NCI-H128 (cell line): ENCODE measurements at regions not wholly inside any gene's neighbourhood (a gene's known extent, or its start where the extent isn't known, plus 50 kb on each side); places are given as distances from the start of the nearest gene placed in this dataset.

Experiments
- DNase-seq: peaks from one replicate; lab custom pipeline; 2025; ENCODE audit not compliant: unreplicated experiment; lab: John Stamatoyannopoulos, UW

DNA sequence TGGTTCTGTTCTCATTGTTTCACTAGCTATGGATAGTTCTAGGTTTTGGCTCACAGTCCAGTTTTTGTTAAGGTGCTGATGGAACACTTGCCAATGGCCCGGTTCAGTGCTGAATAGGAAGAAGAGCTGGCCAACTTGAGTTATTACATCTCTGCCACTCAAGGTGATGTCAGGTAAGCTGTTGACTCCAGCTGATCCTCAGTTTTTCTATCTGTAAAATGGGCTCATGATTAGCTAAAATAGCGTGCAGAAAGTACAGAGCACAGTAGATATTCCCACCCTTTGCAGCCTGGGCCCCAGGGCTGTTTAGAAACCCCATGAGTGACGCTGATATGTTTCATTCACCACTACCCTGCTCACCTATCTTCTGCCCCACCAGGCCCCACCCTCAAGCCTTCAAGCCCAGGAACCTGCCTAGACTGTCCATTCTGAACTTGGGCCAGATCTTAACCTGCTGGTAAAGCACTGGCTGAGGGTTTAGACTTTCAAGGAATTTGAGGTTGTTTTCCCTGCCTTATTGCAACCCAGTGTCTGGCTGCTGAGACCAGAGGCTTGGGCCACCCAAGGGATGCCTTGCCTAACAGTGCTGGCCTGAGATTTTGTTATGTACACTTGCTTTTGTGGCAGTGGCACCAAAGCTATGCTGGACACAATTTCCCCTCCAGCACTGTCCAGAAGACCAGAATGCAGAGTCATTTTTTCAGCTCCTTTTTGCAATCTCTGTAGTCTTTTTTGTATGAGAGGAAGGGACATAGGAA lies 378.2 kb upstream of the ZMIZ1 start:
- DNase-seq: no peak

DNA sequence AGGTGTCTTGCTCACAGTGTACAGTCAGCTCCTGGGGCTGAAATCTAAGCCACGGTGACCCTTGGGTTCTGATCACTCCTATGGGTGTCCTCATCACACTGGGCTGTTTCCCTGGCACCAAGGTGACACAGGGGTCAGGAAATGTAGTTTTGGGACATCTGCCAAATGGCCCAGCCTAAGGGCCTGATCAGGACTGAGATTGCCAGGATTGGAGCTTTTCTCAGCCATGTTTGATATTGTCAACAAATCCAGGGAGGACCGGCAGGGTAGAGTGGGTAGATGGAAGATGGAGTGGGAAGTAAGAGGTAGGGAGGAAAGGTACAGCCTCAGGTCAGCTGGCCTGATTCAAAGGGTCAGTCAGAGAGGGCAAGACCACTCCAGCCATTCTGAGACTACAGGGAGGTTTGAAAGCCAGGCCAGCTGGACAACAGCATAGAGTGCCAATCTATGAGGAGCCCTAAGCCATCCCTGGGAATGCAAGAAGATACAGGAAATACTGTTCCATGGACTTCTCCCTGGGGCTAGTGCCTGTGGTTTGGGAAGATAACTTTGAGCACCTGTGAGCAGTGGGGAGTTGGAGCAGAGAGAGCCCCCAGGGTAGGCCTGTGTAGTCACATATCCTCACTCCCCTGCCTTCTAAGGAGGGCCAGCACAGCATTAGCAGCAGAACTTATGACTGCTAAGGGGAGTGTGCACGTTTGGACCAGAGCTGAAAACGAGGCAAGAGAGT lies 377.3 kb upstream of the ZMIZ1 start:
- DNase-seq: no peak

- no peak for DNase-seq
Measured at GRCh38 chr10:78692071-78692470, 376.7 kb upstream of the ZMIZ1 start.

DNA sequence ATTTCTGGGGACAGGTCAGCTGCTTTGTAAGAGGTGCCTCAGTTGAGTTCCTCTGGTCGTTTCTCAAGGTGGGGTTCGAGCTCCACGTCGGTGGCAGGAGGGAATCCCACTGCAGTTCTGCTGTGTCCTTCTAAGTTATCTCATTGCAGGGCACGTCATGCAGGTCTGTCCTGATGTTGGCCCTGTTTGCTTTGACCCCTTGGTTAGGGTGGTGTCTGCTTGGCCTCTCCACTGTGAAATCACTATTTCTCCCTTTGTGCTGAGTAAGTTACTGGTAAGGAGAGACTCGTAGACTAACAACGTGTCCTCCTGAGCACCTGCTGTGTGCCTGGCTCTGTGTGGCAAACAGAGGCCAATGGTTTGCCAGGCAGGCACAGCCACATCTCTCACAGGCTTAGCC lies 372.9 kb upstream of the ZMIZ1 start:
- no peak for DNase-seq

- DNase-seq: no peak
Measured at GRCh38 chr10:78696791-78697395, 371.9 kb upstream of the ZMIZ1 start.

DNA sequence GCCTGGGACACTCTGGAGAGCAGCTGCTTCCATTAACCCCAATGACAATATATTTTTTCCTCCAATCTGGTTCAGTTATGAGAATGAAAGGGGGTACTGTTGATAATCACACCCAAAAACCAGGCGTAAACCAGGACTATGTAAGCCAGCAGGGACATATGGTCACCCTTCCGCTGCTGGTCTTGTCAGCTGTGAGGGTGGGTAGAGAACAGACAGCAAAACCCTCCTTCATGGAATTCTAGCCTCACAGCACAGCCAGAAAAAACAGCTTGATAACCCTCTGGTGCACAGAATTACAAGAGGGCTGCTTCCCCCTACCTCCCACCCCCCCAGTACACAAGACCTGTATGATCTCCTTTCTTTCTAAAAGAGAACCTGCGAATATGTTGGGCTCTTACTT lies 368.8 kb upstream of the ZMIZ1 start:
- no peak for DNase-seq

- no peak for DNase-seq
Measured at GRCh38 chr10:78700413-78700812, 368.4 kb upstream of the ZMIZ1 start.

- no peak for DNase-seq
Measured at GRCh38 chr10:78700816-78701520, 367.8 kb upstream of the ZMIZ1 start.

DNA sequence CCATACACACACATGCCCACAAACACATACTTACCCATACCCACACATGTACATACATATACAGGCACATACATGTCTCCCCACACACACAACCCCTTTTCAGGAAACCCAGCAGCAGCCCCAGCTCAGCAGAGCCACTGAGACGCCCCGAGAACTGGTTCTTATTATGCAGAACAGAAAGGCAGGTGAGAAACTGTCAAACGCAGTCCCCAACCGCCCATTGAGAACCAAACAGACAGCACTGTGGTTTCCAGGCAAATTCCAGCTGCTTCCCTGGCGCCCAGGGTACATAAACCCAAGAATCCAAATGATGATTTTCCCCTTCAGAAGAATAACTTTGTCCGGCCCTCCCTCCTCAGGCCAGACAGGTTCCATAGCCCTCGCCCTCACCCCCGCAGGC lies 366.6 kb upstream of the ZMIZ1 start:
- DNase-seq: no peak

DNA sequence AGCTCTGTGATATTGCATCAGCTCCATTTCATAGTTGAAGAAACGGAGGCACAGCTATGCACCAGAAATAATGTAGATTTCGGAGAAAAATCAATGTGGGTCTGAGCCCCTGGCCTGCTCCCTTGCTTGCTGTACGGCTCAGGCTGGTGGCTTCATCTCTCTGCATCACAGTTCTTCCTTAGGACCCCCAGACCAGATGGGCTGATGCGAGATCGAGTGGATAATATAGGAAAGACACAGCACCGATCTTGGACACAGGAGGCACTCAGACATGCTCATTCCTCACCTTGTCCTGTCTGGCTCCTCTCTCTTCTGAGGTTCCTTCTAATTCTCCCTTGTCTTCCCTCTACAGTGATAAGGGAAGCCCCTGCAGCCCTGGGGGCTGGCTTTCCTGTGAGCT lies 365.9 kb upstream of the ZMIZ1 start:
- no peak for DNase-seq

DNA sequence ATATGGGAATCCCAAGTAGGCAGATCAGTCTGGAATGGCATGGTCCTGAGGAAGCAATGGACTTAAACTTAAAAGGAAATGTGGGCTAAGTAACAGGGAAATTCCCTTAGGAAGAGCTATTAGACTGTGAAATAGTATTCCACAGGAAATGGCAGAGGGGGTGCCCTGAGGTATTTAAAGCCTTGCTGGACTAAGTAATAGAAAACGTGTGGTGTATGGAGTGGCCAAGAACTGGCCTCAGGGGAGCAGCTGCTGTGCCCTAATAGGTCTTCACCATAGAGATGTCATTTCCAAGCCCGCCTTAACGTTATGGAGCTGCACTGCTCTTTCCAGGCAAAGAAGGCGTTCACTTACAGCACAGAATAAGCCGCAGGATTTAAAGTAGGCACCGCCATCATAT lies 365.2 kb upstream of the ZMIZ1 start:
- DNase-seq: no peak

DNA sequence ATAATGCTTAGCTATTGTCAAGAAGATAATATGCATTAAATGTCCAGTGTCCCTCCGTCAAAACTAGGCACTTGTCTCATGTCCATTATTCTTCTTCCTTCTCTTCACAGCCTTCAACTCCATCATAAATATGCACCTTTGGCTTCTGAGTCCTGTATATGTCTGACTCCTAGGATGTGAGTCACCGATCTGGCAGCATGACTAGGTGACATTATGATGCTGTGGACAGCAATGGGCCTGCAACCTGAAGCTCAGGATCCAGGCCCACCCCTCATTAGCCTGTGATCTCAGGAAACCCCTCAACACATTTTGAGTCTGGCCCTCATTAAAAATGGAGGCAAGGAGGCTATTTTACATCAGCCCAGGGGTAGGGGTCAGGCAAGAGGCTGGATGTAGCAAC lies 362.5 kb upstream of the ZMIZ1 start:
- no peak for DNase-seq

DNA sequence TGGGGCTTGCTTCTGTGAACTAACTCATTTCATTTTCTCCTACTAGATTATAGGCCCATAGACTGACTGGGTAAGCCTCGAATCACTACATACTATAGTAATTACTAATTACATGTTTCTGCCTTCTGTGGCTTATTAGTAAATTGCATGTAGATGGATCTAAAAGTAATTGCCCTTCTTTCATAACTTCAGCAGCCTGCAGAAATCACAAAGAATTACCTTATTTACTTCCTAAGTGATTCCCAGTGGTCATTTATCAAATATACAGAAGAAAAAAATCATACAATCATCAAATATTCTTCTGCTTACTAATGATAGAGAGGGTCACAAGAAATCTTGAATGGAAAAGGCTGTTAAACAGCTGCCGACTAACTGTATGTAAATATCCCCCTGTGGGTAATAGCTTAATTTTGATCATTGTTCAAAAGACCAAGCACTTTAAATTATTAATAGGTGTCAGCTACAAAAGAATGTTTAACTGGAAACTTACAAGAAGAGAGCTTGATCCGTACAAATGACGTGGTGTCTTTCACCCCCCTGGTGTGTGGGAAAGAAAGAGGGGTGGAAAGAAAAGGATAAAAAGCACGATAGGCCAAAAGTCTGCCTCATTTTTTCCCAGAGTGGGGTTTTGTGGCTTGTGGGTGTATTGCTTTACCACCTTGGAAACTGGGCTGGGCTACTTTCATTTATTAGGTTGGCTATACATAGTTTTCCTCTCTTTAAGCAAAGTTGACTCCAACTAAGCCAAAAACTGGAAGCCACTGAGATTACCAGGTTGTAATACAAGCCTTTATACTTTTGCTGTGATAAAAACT lies 361.8 kb upstream of the ZMIZ1 start:
- no peak for DNase-seq

DNA sequence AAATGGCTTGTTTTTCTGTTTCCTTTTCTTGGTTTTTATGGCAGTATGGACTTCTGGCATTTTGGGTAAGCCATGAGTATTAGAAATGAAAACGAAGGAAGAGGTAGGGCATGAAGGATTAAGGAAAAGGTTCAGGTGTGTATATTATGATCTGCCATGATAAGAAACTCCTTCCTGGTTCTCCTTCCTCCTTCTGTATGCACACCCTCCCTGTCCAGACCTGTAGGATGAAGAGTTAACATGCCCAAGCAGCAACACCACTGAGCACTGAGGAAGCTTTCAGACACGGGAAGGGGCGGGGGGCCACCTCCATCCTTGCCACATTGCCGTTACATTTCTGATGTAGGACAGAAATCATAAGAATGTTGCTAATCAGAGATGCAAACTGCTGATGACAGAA lies 361.0 kb upstream of the ZMIZ1 start:
- no peak for DNase-seq

GRCh38 chr10:78712147-78712546 lies 356.6 kb upstream of the ZMIZ1 start:
- DNase-seq: no peak

- no peak for DNase-seq
Measured at GRCh38 chr10:78713659-78714058, 355.1 kb upstream of the ZMIZ1 start.

- no peak for DNase-seq
Measured at GRCh38 chr10:78714225-78714624, 354.5 kb upstream of the ZMIZ1 start.

DNA sequence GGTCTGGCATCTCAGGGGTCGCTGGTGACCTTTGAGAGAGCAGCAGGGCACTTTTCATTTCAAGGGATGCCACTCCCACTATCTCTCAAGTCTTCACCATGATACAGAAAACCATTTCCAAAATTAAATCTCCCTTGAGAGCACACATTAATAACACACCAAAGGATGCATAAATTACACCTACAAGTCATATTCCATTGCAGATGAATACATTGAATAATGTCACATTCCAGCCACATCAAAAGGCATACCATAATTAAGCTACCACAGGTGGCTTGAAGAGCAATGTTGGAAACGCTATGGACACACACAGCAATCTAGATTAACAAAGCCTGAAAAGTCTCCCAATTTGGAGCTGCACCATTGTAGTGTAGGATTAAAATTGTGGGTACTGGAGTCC lies 353.3 kb upstream of the ZMIZ1 start:
- no peak for DNase-seq

- DNase-seq: no peak
Measured at GRCh38 chr10:78716043-78716660, 352.6 kb upstream of the ZMIZ1 start.

- no peak for DNase-seq
Measured at GRCh38 chr10:78717200-78717599, 351.6 kb upstream of the ZMIZ1 start.
